Kidney (tissue), 13 donors: ENCODE measurements at regions not wholly inside any gene's neighbourhood (a gene's known extent, or its start where the extent isn't known, plus 50 kb on each side); places are given as distances from the start of the nearest gene placed in this dataset.

ENCODE experiments used
- DNase-seq, 5 donors: peaks; one replicate each; pipeline ENCODE4 v3.0.0-alpha.2; 2013 to 2020
- FAIRE-seq: peaks from 2 replicates; lab custom pipeline; 2012; peaks lifted over from hg19 to GRCh38; lab: Jason Lieb, UNC
- H3K27ac ChIP-seq, 2 donors: one replicate each; pipeline ENCODE4 v1.7.0; 2013; ENCODE audit warnings: low read depth in 2 of 2, low read length in 2 of 2, inconsistent platforms in 1 of 2
- H3K27me3 ChIP-seq: one replicate; pipeline ENCODE4 v1.7.1; 2013; ENCODE audit warnings: low read length, inconsistent platforms; ENCODE audit not compliant: control insufficient read depth, insufficient read depth
- H3K36me3 ChIP-seq, 3 donors: one replicate each; pipeline versions ENCODE4 v1.7.0 to v1.7.1; 2013; ENCODE audit warnings: low read length in 3 of 3, control low read depth in 1 of 3, inconsistent platforms in 1 of 3; ENCODE audit not compliant: insufficient read depth in 3 of 3, control insufficient read depth in 2 of 3
- H3K4me1 ChIP-seq, 3 donors: one replicate each; pipeline versions ENCODE4 v1.7.0 to v1.7.1; 2013; ENCODE audit warnings: low read length in 3 of 3, inconsistent platforms in 1 of 3, low read depth in 1 of 3; ENCODE audit not compliant: control insufficient read depth in 2 of 3, insufficient read depth in 2 of 3
- H3K4me3 ChIP-seq, 3 donors: one replicate each; pipeline versions ENCODE4 v1.7.0 to v1.8.1; 2013; ENCODE audit warnings: low read length in 3 of 3, control low read depth in 1 of 3, inconsistent platforms in 1 of 3
- H3K9ac ChIP-seq, 3 donors: one replicate each; pipeline versions ENCODE4 v1.7.0 to v1.7.1; 2013; ENCODE audit warnings: low read length in 3 of 3, control low read depth in 1 of 3, inconsistent platforms in 1 of 3
- H3K9me3 ChIP-seq, 3 donors: one replicate each; pipeline versions ENCODE4 v1.7.0 to v1.7.1; 2013; ENCODE audit warnings: low read length in 3 of 3, control low read depth in 1 of 3, inconsistent platforms in 1 of 3; ENCODE audit not compliant: control insufficient read depth in 2 of 3, insufficient read depth in 1 of 3
- CTCF ChIP-seq: IDR thresholded peaks from 3 replicates; pipeline ENCODE4 v1.5.1; 2012; ENCODE audit warnings: mild to moderate bottlenecking, moderate library complexity, borderline replicate concordance; ENCODE audit not compliant: insufficient read depth; ENCODE audit errors: extremely low read depth
- intact Hi-C: fragments of 100-400 bp; cut with DNase I; formaldehyde crosslinking; loops from one replicate; pipeline ENCODE4 v1.11.1; 2022
- donor health status: control.
- donor health status: control.
- donor health status: control.
- donor health status: control.
- donor health status: control.
- donor health status: DM: yes; HTN: yes; CAD: no.
- donor health status: Normal renal cell carcinoma (clear cell type).

- no peak for FAIRE-seq
- H3K27me3 ChIP-seq, result no peaks in the 10 kb centered on the region
- intact Hi-C loops, result no loop called here
- no peak for TF ChIP-seq CTCF
- H3K4me3 ChIP-seq, result no peak overlapping the region
- no peaks in the 10 kb centered on the region for H3K4me1 ChIP-seq
- no peak overlapping the region for H3K9ac ChIP-seq
- DNase-seq, result no peak
- no peak overlapping the region for H3K27ac ChIP-seq
- no peaks in the 10 kb centered on the region for H3K36me3 ChIP-seq
- H3K9me3 ChIP-seq, result no peaks in the 10 kb centered on the region
Measured at GRCh38 chr6:105785066-105785811, 300.9 kb upstream of the PRDM1 start.

- no peak for DNase-seq
- no peaks in the 10 kb centered on the region for H3K27me3 ChIP-seq
- H3K9me3 ChIP-seq, result no peaks in the 10 kb centered on the region
- no peak overlapping the region for H3K27ac ChIP-seq
- intact Hi-C loops, result no loop called here
- no peak overlapping the region for H3K4me3 ChIP-seq
- TF ChIP-seq CTCF, result no peak
- H3K9ac ChIP-seq, result no peak overlapping the region
- FAIRE-seq, result no peak
- H3K4me1 ChIP-seq, result no peaks in the 10 kb centered on the region
- no peaks in the 10 kb centered on the region for H3K36me3 ChIP-seq
Measured at GRCh38 chr6:105784179-105784578, 302.0 kb upstream of the PRDM1 start.

GRCh38 chr6:105783333-105783935 lies 302.7 kb upstream of the PRDM1 start:
- no peaks in the 10 kb centered on the region for H3K27me3 ChIP-seq
- no peaks in the 10 kb centered on the region for H3K36me3 ChIP-seq
- intact Hi-C loops, result no loop called here
- no peak overlapping the region for H3K27ac ChIP-seq
- H3K9ac ChIP-seq, result no peak overlapping the region
- TF ChIP-seq CTCF, result no peak
- H3K9me3 ChIP-seq, result no peaks in the 10 kb centered on the region
- DNase-seq, result no peak
- H3K4me3 ChIP-seq, result no peak overlapping the region
- FAIRE-seq, result no peak
- H3K4me1 ChIP-seq, result no peaks in the 10 kb centered on the region
